GM18505 (cell line): ENCODE measurements at regions not wholly inside any gene's neighbourhood (a gene's known extent, or its start where the extent isn't known, plus 50 kb on each side); places are given as distances from the start of the nearest gene placed in this dataset.

Experiments
- ATAC-seq: cut with Tn5 transposase; IDR thresholded peaks from one replicate; pipeline ENCODE4 v1.9.1; 2021; ENCODE audit not compliant: unreplicated experiment
- POLR2A ChIP-seq: IDR thresholded peaks from 4 replicates; pipeline ENCODE4 v1.6.1; 2011; ENCODE audit warnings: borderline replicate concordance; ENCODE audit not compliant: insufficient read depth, insufficient read length; ENCODE audit errors: extremely low read depth

GRCh38 chr16:72311426-72311825 is 139.5 kb upstream of the PMFBP1 start:
- TF ChIP-seq POLR2A: no peak
- ATAC-seq: no peak

GRCh38 chr16:72309001-72309400 is 137.0 kb upstream of the PMFBP1 start:
- no peak for ATAC-seq
- no peak for TF ChIP-seq POLR2A

GRCh38 chr16:72308396-72308795 is 136.4 kb upstream of the PMFBP1 start:
- ATAC-seq: no peak
- TF ChIP-seq POLR2A: no peak

DNA sequence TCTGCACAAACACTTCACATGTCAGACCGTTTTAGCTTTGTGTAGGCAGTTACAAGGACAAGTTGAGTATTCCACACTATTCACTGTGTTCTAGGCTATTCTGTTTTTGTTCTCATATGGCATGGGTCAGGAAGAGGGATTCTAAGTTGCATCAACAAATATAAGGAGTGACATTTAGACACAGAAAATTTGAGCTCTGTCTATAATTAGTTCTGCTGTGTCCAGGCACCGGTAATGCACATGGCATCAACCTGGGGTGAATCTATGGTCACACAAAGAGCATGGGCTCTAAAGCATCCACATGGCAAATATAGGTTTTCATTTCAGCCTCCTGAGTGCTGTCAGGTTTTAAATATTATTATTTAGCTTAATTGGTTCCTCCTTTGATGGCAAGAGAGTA is 130.4 kb upstream of the PMFBP1 start:
- no peak for ATAC-seq
- no peak for TF ChIP-seq POLR2A

DNA sequence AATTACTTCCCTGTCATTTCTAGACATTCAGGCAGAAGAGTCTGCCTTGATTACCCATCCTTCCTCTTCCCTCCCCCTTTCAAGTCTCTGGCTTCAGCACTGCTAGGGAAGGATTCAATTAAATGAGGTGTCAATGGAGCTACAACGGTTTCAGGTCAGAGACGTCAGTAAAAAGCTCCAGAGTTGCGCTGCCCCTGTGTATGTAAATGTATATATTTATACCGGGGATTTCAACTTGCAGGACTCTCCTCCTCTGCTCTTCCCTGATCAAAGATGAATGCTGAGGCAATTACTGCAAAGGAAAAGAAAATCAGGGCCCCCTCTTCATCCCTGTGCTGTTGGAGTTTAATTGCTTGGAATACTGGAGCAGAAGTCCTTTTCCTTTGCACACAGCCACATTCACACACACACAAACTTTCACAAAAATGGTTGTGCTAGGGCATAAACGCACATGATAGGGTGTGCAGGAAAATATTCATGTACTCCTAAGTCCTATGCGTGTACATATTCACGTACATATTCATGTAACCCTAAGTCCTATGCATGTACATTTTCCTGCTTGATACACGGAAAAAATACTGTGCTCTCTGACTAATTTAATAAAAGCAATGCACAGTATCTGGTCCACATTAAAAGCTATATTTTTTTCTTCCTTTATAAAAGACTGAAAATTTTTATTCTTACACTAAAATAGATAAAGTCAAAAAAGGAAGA is 129.7 kb upstream of the PMFBP1 start:
- ATAC-seq: no peak
- TF ChIP-seq POLR2A: no peak

DNA sequence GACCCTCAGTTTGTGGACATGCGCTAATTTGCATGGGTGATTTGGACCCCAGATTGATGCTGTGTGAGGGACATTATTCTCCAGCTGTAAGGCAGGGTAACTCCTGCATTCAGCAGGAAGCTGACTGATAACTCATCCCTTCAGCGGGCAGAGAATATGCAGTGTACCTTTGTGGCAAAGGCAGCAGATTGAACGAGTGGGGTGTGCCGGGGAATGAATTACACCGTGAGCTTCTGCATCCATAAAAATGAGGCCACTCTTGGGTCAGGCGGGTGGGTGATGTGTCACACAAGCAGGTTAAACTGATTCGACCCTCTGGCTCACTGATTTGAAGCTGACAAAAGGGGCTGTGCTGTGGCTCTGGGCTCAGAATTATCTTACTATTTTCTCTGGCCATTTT is 128.9 kb upstream of the PMFBP1 start:
- TF ChIP-seq POLR2A: no peak
- ATAC-seq: no peak

GRCh38 chr16:72299684-72300243 is 127.8 kb upstream of the PMFBP1 start:
- ATAC-seq: no peak
- no peak for TF ChIP-seq POLR2A

GRCh38 chr16:72298961-72299360 is 127.0 kb upstream of the PMFBP1 start:
- ATAC-seq: no peak
- TF ChIP-seq POLR2A: no peak

GRCh38 chr16:72295914-72296313 is 124.0 kb upstream of the PMFBP1 start:
- no peak for TF ChIP-seq POLR2A
- no peak for ATAC-seq

DNA sequence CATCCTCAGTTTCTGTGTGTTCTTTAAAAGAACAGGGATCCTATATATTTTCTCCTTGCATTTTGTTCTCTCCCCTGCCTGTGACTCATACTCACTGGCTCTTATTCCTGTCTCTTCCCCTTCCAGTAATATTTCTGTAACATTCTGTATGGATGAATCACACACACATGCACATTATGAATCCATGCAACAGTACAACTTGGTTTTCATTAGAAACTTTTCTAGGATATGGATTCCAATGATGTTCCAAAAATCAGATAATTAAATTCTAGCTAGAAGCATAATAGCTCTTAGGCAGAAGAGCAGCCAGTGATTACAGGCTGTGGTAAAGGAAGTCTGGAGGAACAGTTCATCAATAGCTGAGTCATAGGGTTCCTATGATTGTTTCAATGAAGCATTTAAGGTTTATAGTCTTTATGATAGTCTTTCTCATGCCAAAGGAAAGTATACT is 119.6 kb upstream of the PMFBP1 start:
- TF ChIP-seq POLR2A: no peak
- no peak for ATAC-seq

DNA sequence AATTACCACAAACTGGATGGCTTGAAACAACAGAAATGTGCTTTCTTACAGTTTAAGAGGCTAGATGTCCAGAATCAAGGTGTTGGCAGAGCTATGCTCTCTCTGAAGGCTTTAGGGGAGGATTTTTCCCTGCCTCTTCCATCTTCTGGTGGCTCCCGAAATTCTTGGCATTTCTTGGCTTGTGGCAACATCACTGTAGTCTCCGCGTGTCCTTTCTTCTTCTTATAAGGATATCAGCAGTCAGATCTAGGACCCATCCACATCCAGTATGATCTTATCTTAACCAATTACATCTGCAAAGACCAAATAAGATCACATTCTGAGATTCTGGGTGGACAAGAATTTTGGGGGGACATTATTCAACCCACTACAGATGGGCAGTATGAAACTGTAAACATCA is 119.2 kb upstream of the PMFBP1 start:
- TF ChIP-seq POLR2A: no peak
- ATAC-seq: no peak

DNA sequence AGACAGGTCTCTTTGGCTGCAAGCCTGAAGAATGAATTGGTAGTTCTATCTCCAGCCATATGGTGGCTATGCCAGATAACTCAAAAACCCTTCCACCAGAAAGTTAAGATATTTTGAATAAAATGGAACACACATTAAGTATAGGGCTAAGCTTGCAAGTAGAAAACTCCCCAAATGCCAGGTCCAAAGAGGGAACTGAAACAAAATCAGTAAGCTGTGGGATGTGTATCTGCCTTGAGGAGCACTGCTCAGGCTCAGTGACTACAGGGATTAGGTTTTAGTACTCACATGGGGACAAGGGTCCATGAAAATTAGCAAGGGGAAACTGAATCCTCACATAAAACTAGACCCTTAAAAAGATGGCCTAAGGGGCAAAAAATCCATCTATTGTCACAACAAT is 115.7 kb upstream of the PMFBP1 start:
- ATAC-seq: no peak

GRCh38 chr16:72286936-72287620 is 115.1 kb upstream of the PMFBP1 start:
- no peak for ATAC-seq
- no peak for TF ChIP-seq POLR2A

More for the DNA sequence above, 115.7 kb upstream of the PMFBP1 start:
- TF ChIP-seq POLR2A: no peak

GRCh38 chr16:72285728-72286127 is 113.8 kb upstream of the PMFBP1 start:
- ATAC-seq: no peak
- no peak for TF ChIP-seq POLR2A
